ENCODE measurements at regions not wholly inside any gene's neighbourhood (a gene's known extent, or its start where the extent isn't known, plus 50 kb on each side); places are given as distances from the start of the nearest gene placed in this dataset.

DNA sequence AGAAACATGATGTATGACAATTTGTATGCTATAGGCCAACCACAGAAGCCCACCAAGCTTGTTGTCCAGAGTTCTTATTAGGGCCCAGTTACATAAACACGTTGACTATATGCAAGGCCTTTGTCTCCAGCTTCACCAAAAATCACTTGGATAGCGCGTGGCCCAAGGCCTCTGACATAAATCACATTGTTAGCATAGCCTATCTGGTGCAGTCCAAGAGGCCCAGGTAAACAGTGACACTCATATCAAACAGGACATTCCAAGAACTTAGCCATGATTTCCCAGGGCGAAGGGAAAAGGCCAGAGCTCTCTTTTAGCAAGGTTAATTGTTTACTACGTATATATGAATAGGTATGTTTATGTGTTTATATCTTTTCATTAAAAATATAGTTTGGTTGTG lies 337.2 kb upstream of the CELF2 start:
- dilution Hi-C loops (cut with MboI; ENCODE audit: extremely low pct_ligation_motif_present, low sequenced_read_pairs) = no loop called here
- FAIRE-seq = no peak

DNA sequence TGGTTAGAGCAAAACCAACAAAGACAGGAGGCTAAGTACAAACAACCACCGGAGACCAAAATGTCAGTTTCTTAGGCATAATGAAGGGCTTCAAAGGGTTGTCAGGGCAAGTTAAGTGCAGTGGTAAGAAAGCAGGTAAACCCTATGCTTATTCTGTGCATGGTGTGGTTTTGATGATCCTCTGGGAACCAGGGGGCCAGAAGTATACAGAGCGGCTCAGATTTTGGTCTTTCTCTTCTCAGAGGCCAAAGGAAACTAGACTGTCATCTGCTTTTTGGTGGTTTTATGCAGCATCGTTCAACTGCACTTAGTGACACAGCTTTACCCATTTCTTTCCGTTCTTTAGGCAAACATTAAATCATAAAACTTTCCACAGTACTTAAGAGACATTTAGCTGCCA lies 332.7 kb upstream of the CELF2 start:
- no peak overlapping the region for H3K4me2 ChIP-seq (ENCODE audit: control insufficient read depth, extremely low read depth, insufficient read depth, low read depth, low read length)
- no peaks in the 10 kb centered on the region for H4K20me1 ChIP-seq (ENCODE audit: control insufficient read depth, extremely low read depth, insufficient read depth, low read length)
- no peaks in the 10 kb centered on the region for H3K79me2 ChIP-seq (ENCODE audit: control insufficient read depth, insufficient read depth, low read length)
- no peak for DNase-seq (ENCODE audit: low read depth, low spot score)
- no peaks in the 10 kb centered on the region for H3K27me3 ChIP-seq (ENCODE audit: control insufficient read depth, extremely low read depth, insufficient read depth, low read length)
- no peak overlapping the region for H3K27ac ChIP-seq (ENCODE audit: control insufficient read depth, insufficient read depth, low read length)
- H3K36me3 ChIP-seq (ENCODE audit: control insufficient read depth in 2 of 2, extremely low read depth in 1 of 2, insufficient read depth in 2 of 2, low read length in 2 of 2) = no peaks in the 10 kb centered on the region
- no peaks in the 10 kb centered on the region for H3K9me1 ChIP-seq (ENCODE audit: control insufficient read depth, extremely low read depth, insufficient read depth, low read length)
- H3K4me1 ChIP-seq (ENCODE audit: control insufficient read depth, extremely low read depth, insufficient read depth, low read length) = no peaks in the 10 kb centered on the region
- dilution Hi-C loops (cut with MboI; ENCODE audit: extremely low pct_ligation_motif_present, low sequenced_read_pairs) = no loop called here
- H2AFZ ChIP-seq (ENCODE audit: control insufficient read depth, low read length) = no peak overlapping the region
- no peak for FAIRE-seq
- no peak for TF ChIP-seq EZH2 (IDR thresholded peaks at IDR 0.05; ENCODE audit: low read length)
- TF ChIP-seq, protein P1, sequence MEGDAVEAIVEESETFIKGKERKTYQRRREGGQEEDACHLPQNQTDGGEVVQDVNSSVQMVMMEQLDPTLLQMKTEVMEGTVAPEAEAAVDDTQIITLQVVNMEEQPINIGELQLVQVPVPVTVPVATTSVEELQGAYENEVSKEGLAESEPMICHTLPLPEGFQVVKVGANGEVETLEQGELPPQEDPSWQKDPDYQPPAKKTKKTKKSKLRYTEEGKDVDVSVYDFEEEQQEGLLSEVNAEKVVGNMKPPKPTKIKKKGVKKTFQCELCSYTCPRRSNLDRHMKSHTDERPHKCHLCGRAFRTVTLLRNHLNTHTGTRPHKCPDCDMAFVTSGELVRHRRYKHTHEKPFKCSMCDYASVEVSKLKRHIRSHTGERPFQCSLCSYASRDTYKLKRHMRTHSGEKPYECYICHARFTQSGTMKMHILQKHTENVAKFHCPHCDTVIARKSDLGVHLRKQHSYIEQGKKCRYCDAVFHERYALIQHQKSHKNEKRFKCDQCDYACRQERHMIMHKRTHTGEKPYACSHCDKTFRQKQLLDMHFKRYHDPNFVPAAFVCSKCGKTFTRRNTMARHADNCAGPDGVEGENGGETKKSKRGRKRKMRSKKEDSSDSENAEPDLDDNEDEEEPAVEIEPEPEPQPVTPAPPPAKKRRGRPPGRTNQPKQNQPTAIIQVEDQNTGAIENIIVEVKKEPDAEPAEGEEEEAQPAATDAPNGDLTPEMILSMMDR (optimal IDR thresholded peaks at IDR 0.05 in 1 of 3, IDR thresholded peaks at IDR 0.05 in 1 of 3, conservative IDR thresholded peaks at IDR 0.05 in 1 of 3; ENCODE audit: extremely low read depth in 1 of 3, insufficient read depth in 2 of 3, low read length in 3 of 3) = no peak
- H3K4me3 ChIP-seq (ENCODE audit: control insufficient read depth in 2 of 3, extremely low read depth in 1 of 3, insufficient read depth in 2 of 3, low read depth in 1 of 3, low read length in 3 of 3) = no peak overlapping the region
- H3K9ac ChIP-seq (ENCODE audit: control insufficient read depth, extremely low read depth, insufficient read depth, low read length) = no peak overlapping the region
- no peaks in the 10 kb centered on the region for H3K9me3 ChIP-seq (ENCODE audit: control insufficient read depth, low read depth, low read length)

More for the DNA sequence above, 337.2 kb upstream of the CELF2 start:
- Histone ChIP-seq H3K79me2 (ENCODE audit: control insufficient read depth, insufficient read depth, low read length) (no peaks in the 10 kb centered on the region), H3K9me1 (ENCODE audit: control insufficient read depth, extremely low read depth, insufficient read depth, low read length) (no peaks in the 10 kb centered on the region), H3K4me1 (ENCODE audit: control insufficient read depth, extremely low read depth, insufficient read depth, low read length) (no peaks in the 10 kb centered on the region), H3K27me3 (ENCODE audit: control insufficient read depth, extremely low read depth, insufficient read depth, low read length) (no peaks in the 10 kb centered on the region), H3K9me3 (ENCODE audit: control insufficient read depth, low read depth, low read length) (no peaks in the 10 kb centered on the region), H3K36me3 (ENCODE audit: control insufficient read depth in 2 of 2, extremely low read depth in 1 of 2, insufficient read depth in 2 of 2, low read length in 2 of 2) (no peaks in the 10 kb centered on the region), H3K9ac (ENCODE audit: control insufficient read depth, extremely low read depth, insufficient read depth, low read length) (no peak overlapping the region), H4K20me1 (ENCODE audit: control insufficient read depth, extremely low read depth, insufficient read depth, low read length) (no peaks in the 10 kb centered on the region), H3K4me3 (ENCODE audit: control insufficient read depth in 2 of 3, extremely low read depth in 1 of 3, insufficient read depth in 2 of 3, low read depth in 1 of 3, low read length in 3 of 3) (no peak overlapping the region), H3K27ac (ENCODE audit: control insufficient read depth, insufficient read depth, low read length) (no peak overlapping the region), H2AFZ (ENCODE audit: control insufficient read depth, low read length) (no peak overlapping the region), H3K4me2 (ENCODE audit: control insufficient read depth, extremely low read depth, insufficient read depth, low read depth, low read length) (no peak overlapping the region)
- no peak for DNase-seq (ENCODE audit: low read depth, low spot score)
- TF ChIP-seq, protein P1 (optimal IDR thresholded peaks at IDR 0.05 in 1 of 3, IDR thresholded peaks at IDR 0.05 in 1 of 3, conservative IDR thresholded peaks at IDR 0.05 in 1 of 3; ENCODE audit: extremely low read depth in 1 of 3, insufficient read depth in 2 of 3, low read length in 3 of 3) = no peak
- TF ChIP-seq EZH2 (IDR thresholded peaks at IDR 0.05; ENCODE audit: low read length) = no peak
